ENCODE measurements at regions not wholly inside any gene's neighbourhood (a gene's known extent, or its start where the extent isn't known, plus 50 kb on each side); places are given as distances from the start of the nearest gene placed in this dataset.

DNA sequence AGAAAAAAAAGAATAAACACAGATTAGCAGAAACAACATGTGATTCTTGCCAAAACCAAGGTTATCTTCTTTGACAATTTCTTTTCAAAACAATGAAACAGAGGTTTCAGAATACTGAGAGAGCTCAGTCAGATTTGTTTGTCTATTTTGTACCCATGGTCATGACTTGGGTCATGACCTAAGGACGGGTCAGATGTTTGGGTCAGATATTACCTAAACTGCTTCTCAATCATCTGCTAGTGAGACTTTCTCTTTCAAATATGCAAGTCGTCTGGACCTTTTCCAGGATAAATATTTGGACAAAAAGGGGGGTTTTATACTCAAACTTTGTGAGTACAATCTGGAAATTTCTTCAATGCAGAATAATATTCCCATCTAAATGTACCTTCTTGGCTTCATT, 148.3 kb upstream of the USP38 start:
- no peak for DNase-seq
- H3K9me2 ChIP-seq (replicated peaks; ENCODE audit: insufficient read depth, low read length) = no peaks in the 10 kb centered on the region
- H3K79me2 ChIP-seq (ENCODE audit: low read length) = no peaks in the 10 kb centered on the region
- TF ChIP-seq, protein P1, sequence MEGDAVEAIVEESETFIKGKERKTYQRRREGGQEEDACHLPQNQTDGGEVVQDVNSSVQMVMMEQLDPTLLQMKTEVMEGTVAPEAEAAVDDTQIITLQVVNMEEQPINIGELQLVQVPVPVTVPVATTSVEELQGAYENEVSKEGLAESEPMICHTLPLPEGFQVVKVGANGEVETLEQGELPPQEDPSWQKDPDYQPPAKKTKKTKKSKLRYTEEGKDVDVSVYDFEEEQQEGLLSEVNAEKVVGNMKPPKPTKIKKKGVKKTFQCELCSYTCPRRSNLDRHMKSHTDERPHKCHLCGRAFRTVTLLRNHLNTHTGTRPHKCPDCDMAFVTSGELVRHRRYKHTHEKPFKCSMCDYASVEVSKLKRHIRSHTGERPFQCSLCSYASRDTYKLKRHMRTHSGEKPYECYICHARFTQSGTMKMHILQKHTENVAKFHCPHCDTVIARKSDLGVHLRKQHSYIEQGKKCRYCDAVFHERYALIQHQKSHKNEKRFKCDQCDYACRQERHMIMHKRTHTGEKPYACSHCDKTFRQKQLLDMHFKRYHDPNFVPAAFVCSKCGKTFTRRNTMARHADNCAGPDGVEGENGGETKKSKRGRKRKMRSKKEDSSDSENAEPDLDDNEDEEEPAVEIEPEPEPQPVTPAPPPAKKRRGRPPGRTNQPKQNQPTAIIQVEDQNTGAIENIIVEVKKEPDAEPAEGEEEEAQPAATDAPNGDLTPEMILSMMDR (IDR thresholded peaks at IDR 0.05; ENCODE audit: low read length) = no peak
- no peak for TF ChIP-seq EZH2phosphoT487 (IDR thresholded peaks at IDR 0.05; ENCODE audit: low read length)
- TF ChIP-seq EZH2 (optimal IDR thresholded peaks at IDR 0.05; ENCODE audit: low read depth, low read length) = no peak
- H3K36me3 ChIP-seq (replicated peaks; ENCODE audit: insufficient read depth, low read length) = no peaks in the 10 kb centered on the region
- no peaks in the 10 kb centered on the region for H3K4me1 ChIP-seq (ENCODE audit: low read length)
- no peak overlapping the region for H3K4me3 ChIP-seq (ENCODE audit: low read length)
- no peak overlapping the region for H3K9ac ChIP-seq (ENCODE audit: low read length)
- H3K27ac ChIP-seq (ENCODE audit: low read length) = no peak overlapping the region
- H2AFZ ChIP-seq (ENCODE audit: low read length) = no peak overlapping the region
- H3K9me3 ChIP-seq (replicated peaks; ENCODE audit: insufficient read depth, low read length) = no peaks in the 10 kb centered on the region
- H4K20me1 ChIP-seq (ENCODE audit: insufficient read depth, low read length) = no peaks in the 10 kb centered on the region
- no peaks in the 10 kb centered on the region for H3F3A ChIP-seq (ENCODE audit: insufficient read depth, low read length)
- no peaks in the 10 kb centered on the region for H3K27me3 ChIP-seq (replicated peaks; ENCODE audit: insufficient read depth, low read length)
- H3K4me2 ChIP-seq (ENCODE audit: low read depth, low read length) = no peak overlapping the region

DNA sequence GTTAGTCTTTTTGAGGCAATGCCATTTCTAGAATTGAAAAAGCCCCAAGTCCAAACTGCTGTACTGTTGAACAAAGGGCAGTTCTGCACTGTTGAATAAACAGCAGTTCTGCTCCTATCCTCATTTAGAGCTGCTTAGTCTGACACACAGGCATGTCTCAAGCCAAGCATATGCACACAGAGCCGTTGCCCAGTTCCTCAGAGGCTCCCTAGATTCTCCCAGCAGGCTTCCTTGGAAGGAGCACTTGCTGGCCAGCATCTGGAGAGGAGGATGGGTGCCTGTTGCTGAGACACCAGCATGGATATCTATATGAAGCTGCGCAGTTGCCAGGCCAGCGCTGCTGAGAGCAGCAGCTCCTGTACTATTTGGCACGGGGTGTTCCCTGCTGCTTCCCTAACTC, 138.3 kb upstream of the USP38 start:
- no peaks in the 10 kb centered on the region for H3K27me3 ChIP-seq (replicated peaks; ENCODE audit: insufficient read depth, low read length)
- DNase-seq = no peak
- H3F3A ChIP-seq (ENCODE audit: insufficient read depth, low read length) = no peaks in the 10 kb centered on the region
- no peaks in the 10 kb centered on the region for H3K4me1 ChIP-seq (ENCODE audit: low read length)
- no peaks in the 10 kb centered on the region for H3K36me3 ChIP-seq (replicated peaks; ENCODE audit: insufficient read depth, low read length)
- no peak overlapping the region for H2AFZ ChIP-seq (ENCODE audit: low read length)
- no peak overlapping the region for H3K4me2 ChIP-seq (ENCODE audit: low read depth, low read length)
- no peaks in the 10 kb centered on the region for H3K9me3 ChIP-seq (replicated peaks; ENCODE audit: insufficient read depth, low read length)
- H3K4me3 ChIP-seq (ENCODE audit: low read length) = no peak overlapping the region
- no peak overlapping the region for H3K9ac ChIP-seq (ENCODE audit: low read length)
- H3K79me2 ChIP-seq (ENCODE audit: low read length) = no peaks in the 10 kb centered on the region
- no peak overlapping the region for H3K27ac ChIP-seq (ENCODE audit: low read length)
- TF ChIP-seq EZH2phosphoT487 (IDR thresholded peaks at IDR 0.05; ENCODE audit: low read length) = no peak
- no peak for TF ChIP-seq EZH2 (optimal IDR thresholded peaks at IDR 0.05; ENCODE audit: low read depth, low read length)
- TF ChIP-seq, protein P1 (IDR thresholded peaks at IDR 0.05; ENCODE audit: low read length) = no peak
- no peaks in the 10 kb centered on the region for H4K20me1 ChIP-seq (ENCODE audit: insufficient read depth, low read length)
- H3K9me2 ChIP-seq (replicated peaks; ENCODE audit: insufficient read depth, low read length) = no peaks in the 10 kb centered on the region

DNA sequence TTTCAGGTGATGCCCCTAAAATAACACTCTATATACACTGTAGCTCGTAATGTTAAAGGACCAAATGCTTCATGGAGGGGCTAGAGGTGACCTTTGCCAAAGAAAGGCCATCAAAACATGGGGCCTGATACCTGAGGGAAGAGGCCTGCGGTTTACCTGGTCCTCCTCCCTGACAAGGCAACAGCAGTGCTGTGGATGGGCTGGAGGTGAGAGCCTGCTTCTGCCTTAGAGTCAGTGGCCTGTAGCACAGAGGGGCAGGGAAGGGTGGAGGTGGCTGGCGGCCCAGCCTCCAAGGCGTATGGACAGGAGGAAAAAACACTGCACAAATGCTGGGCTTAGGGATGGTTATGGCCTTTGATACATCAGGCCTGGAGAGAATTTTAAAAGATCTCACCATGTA, 137.8 kb upstream of the USP38 start:
- Histone ChIP-seq H3K36me3 (replicated peaks; ENCODE audit: insufficient read depth, low read length) (no peaks in the 10 kb centered on the region), H2AFZ (ENCODE audit: low read length) (no peak overlapping the region), H3K9me2 (replicated peaks; ENCODE audit: insufficient read depth, low read length) (no peaks in the 10 kb centered on the region), H3K9ac (ENCODE audit: low read length) (no peak overlapping the region), H3K4me1 (ENCODE audit: low read length) (no peaks in the 10 kb centered on the region), H3K27ac (ENCODE audit: low read length) (no peak overlapping the region), H3K4me2 (ENCODE audit: low read depth, low read length) (no peak overlapping the region), H3K79me2 (ENCODE audit: low read length) (no peaks in the 10 kb centered on the region), H4K20me1 (ENCODE audit: insufficient read depth, low read length) (no peaks in the 10 kb centered on the region), H3F3A (ENCODE audit: insufficient read depth, low read length) (no peaks in the 10 kb centered on the region), H3K9me3 (replicated peaks; ENCODE audit: insufficient read depth, low read length) (no peaks in the 10 kb centered on the region), H3K27me3 (replicated peaks; ENCODE audit: insufficient read depth, low read length) (no peaks in the 10 kb centered on the region), H3K4me3 (ENCODE audit: low read length) (no peak overlapping the region)
- DNase-seq = no peak
- TF ChIP-seq EZH2phosphoT487 (IDR thresholded peaks at IDR 0.05; ENCODE audit: low read length) (no peak), EZH2 (optimal IDR thresholded peaks at IDR 0.05; ENCODE audit: low read depth, low read length) (no peak)
- TF ChIP-seq, protein P1 (IDR thresholded peaks at IDR 0.05; ENCODE audit: low read length) = no peak

All from MM.1S (cell line).